AG09309 (cell line): ENCODE measurements at regions not wholly inside any gene's neighbourhood (a gene's known extent, or its start where the extent isn't known, plus 50 kb on each side); places are given as distances from the start of the nearest gene placed in this dataset.

Experiments
- DNase-seq: peaks from one replicate; pipeline ENCODE4 v3.0.0-alpha.2; 2010; ENCODE audit warnings: low read depth
- H3K4me3 ChIP-seq: 2 replicates; pipeline ENCODE4 v1.5.1; 2011; ENCODE audit warnings: mild to moderate bottlenecking, low read depth, low read length, moderate library complexity; ENCODE audit not compliant: control insufficient read depth
- CTCF ChIP-seq: IDR thresholded peaks from 2 replicates; pipeline ENCODE4 v1.5.1; 2011; ENCODE audit warnings: mild to moderate bottlenecking, low read depth, low read length, inconsistent platforms; ENCODE audit not compliant: insufficient read depth, control insufficient read depth; ENCODE audit errors: missing control alignments

- DNase-seq, result no peak
These were observed 76.7 kb upstream of the UNC5A start for GRCh38 chr5:176733406-176734262.

GRCh38 chr5:176734756-176735342 lies 75.5 kb upstream of the UNC5A start:
- no peak for TF ChIP-seq CTCF
- no peak overlapping the region for H3K4me3 ChIP-seq
- no peak for DNase-seq

More at GRCh38 chr5:176733406-176734262, 76.7 kb upstream of the UNC5A start:
- H3K4me3 ChIP-seq, result no peak overlapping the region
- TF ChIP-seq CTCF, result no peak

DNA sequence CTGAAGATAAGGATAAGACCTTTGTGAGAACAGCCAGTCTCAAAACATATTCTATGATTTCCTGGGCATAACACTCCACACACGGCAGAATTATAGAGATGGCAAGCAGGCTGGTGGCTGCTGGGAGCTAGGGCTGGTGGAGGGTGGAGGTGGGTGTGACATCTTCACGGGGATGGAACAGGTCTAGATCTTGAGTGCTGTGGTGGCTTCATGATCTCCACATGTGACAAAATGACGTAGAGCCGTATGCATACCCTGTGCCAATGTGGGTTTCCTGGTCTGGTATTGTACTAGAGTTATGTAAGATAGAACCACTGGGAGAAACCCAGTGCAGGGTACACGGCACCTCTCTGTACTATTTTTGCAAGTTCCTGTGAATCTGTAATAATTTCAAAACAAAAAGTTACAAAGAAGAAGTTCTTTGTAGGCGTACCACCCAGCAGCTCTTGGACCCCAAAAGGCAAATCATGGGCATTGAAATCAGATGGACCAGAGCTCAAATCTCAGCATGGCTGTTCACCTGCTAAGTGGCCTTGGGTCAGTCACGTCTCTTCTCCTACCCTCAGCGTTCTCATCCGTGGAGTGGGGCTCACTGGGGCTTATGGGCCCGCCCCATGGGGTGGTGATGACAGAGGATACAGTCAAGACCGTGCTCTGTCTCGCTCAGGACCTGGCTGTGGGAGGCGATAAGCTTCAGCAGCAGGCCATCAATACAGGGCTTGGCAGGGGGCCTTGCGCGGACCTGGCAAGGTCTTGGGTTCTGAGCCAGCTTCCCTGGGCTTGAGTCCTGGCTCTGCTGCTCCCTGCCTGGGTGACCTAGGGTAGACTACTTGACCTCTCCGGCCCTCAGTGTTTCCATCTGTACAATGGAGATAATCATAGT lies 74.7 kb upstream of the UNC5A start:
- TF ChIP-seq CTCF, result no peak
- DNase-seq, result no peak
- no peak overlapping the region for H3K4me3 ChIP-seq

DNA sequence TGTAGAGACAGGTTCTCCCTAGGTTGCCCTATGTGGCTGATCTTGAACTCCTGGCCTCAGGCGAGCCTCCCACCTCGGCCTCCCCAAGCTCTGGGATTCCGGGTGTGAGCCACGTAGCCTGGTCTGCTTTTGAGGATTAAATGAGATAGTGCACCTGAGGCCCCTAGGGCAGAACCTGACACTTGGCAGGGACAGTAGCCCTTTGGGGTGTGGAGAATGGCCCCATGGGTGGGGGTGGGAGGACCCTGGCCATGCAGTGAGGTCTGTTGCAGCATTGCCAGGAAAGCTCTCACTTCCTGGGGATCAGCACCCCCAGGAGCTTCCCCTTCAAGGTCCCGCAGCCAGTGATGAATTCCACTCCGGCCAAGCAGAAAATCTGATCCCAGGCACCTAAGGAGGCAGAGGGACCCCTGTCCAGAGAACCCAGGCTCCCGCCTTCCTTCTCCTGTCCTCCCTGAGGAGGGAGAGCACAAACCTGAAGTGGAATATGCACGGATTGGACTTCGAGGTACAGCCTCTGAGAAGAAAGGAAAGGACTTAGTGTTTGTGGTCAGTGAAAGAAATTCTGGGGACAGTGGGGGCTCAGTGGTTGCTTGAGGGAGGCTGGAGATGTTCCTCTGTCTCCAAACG lies 73.9 kb upstream of the UNC5A start:
- DNase-seq, result no peak
- H3K4me3 ChIP-seq, result no peak overlapping the region
- TF ChIP-seq CTCF, result no peak

GRCh38 chr5:176736931-176737745 lies 73.2 kb upstream of the UNC5A start:
- H3K4me3 ChIP-seq, result no peak overlapping the region
- no peak for DNase-seq
- no peak for TF ChIP-seq CTCF
